OCI-LY7 (cell line): ENCODE measurements at regions not wholly inside any gene's neighbourhood (a gene's known extent, or its start where the extent isn't known, plus 50 kb on each side); places are given as distances from the start of the nearest gene placed in this dataset.

Experiments used
- EZH2phosphoT487 ChIP-seq: fragments of 200-600 bp; sonication (generic); IDR thresholded peaks from 2 replicates; pipeline ENCODE4 v1.6.1; 2018; ENCODE audit warnings: low read depth, borderline replicate concordance, mild to moderate bottlenecking, mixed run types, antibody characterized with exemption, low read length, moderate library complexity, mixed read lengths
- TF ChIP-seq, protein P1 (sequence below): fragments of 200-600 bp; sonication (generic); conservative IDR thresholded peaks from 2 replicates; pipeline ENCODE4 v1.5.1; 2014; ENCODE audit warnings: mild to moderate bottlenecking, antibody characterized with exemption, low read length, moderate library complexity, mixed read lengths

GRCh38 chr5:2214910-2215590 is 332.3 kb upstream of the IRX4 start:
- TF ChIP-seq, protein P1, sequence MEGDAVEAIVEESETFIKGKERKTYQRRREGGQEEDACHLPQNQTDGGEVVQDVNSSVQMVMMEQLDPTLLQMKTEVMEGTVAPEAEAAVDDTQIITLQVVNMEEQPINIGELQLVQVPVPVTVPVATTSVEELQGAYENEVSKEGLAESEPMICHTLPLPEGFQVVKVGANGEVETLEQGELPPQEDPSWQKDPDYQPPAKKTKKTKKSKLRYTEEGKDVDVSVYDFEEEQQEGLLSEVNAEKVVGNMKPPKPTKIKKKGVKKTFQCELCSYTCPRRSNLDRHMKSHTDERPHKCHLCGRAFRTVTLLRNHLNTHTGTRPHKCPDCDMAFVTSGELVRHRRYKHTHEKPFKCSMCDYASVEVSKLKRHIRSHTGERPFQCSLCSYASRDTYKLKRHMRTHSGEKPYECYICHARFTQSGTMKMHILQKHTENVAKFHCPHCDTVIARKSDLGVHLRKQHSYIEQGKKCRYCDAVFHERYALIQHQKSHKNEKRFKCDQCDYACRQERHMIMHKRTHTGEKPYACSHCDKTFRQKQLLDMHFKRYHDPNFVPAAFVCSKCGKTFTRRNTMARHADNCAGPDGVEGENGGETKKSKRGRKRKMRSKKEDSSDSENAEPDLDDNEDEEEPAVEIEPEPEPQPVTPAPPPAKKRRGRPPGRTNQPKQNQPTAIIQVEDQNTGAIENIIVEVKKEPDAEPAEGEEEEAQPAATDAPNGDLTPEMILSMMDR: no peak
- TF ChIP-seq EZH2phosphoT487: no peak
